ENCODE measurements at regions not wholly inside any gene's neighbourhood (a gene's known extent, or its start where the extent isn't known, plus 50 kb on each side); places are given as distances from the start of the nearest gene placed in this dataset.
A peak's percentile ranks its signal among the peaks of the same experiment; 100 is the strongest.

GRCh38 chr12:34625116-34625515 lies 602.8 kb downstream of the ALG10 start:
- no peak for TF ChIP-seq POLR2A (IDR thresholded peaks at IDR 0.05)
- TF ChIP-seq CTCF (IDR thresholded peaks at IDR 0.05), result peak in 9 of 12 donors; percentile 11 to 53 (median 37)

All from heart left ventricle (tissue), 13 donors.